Nucleus accumbens (tissue), 56 donors: ENCODE measurements at regions not wholly inside any gene's neighbourhood (a gene's known extent, or its start where the extent isn't known, plus 50 kb on each side); places are given as distances from the start of the nearest gene placed in this dataset.

Source experiments
- DNase-seq, 56 donors: peaks; one replicate each; lab custom pipeline; 2025; lab: John Stamatoyannopoulos, UW

DNA sequence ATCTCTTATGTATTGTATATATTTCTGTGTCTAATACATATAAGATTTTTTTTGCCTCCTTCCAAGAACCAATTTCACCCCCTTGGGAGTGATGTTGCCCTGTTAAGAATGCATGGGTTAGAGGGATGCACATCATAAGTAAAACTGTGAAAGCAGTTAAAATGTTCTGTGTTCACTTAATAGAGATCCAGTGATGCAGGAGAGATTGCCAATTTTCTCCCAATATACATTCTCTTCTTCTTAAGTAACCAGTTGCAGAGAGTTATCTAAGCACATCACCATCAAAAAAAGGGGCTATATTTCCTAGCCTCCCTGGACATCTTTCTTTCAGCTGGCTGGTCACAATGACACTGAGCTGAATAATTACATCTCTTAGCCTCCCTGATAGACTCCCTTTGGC lies 307.0 kb downstream of the OSTF1 start:
- no peak for DNase-seq

DNA sequence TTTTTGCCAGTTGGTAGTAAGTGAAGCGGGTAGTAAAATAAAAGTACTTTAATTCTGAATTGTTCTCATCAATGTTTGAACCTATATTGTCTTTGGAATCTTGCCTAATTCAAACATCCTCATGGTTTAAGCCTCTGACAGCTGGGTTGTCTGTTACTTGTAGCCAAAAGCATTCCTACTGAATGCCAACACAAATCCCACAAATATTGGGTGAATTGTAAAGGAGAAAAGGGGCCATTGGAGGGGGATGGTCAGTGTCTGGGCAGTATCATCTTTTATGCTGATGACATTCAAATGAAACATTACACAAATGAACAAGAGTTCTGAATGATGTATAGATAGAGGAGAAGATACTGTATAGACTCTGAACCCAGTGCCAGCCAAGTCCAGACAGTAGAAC lies 309.5 kb downstream of the OSTF1 start:
- DNase-seq: no peak

DNA sequence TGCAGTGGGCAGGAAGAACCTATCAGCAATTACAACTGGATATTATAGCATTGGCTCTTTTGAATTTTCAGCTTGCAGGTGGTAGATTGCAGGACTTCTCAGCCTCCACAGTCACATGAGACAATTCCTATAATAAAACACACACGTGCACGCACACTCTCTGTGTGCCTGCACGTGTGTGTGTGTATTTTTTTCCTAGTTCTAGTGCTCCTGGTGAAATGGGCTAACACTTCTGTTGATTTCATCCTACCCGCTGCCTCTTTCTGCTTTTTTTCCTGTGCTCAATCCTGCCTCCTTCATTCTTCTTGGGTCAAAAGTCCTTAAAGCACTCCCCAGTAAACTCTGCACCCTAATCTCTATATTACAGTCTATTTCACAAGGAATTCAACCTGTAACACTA lies 320.1 kb downstream of the OSTF1 start:
- no peak for DNase-seq

DNA sequence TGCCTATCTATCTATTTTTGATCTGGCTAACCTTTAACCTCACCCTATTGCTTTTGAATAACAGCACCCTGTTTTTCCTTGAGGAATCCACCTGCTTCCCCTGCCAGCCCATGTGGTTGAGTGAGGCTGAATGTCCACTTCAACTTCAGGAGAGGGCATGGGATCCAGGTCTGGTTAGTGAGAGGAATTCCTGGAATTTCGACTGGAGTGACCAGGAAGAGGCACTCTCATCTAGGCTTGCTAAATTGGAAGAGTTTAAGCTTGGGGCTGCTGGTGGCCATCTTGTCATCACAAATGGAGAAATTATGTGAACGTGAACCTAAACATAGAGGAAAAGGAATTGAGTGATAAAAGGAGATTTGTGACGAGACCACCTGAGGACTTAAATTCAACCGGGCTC lies 322.1 kb downstream of the OSTF1 start:
- no peak for DNase-seq

DNA sequence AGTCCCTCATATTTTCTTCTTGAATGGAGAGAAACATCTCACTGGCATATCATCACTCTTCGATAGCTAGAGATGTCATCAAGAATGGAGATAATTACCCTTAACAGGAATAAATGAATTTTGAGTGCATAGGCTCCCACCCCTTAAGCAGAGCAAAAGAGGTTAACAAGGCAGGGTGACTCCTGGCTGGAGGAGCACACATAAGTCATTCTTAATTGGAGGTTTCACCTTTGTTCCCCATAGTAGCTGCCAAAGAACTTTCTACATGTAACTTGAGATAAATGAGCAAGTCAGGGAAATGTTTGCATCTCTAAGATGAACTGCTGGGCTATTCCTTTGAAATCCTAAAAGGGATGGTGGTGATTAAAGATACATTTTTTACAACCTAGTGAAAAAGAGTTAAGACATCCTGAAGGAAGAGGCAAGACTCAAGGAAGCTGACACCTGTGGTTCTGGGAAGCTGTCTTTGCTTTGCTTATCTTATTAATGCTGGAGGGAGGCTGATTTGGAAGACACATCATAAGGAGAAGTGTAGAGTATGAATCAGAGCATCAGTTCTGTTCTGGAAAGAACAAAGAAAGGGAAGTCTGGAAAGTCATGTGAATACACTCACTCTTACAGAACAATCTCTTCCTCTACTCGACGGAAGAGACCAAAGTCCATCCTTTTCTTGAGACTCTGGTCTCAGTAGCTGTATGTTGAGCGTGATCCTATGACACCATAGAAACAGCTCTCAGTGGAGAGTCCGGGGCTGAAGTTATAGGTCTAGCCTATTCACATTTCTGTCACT lies 326.3 kb downstream of the OSTF1 start:
- no peak for DNase-seq

DNA sequence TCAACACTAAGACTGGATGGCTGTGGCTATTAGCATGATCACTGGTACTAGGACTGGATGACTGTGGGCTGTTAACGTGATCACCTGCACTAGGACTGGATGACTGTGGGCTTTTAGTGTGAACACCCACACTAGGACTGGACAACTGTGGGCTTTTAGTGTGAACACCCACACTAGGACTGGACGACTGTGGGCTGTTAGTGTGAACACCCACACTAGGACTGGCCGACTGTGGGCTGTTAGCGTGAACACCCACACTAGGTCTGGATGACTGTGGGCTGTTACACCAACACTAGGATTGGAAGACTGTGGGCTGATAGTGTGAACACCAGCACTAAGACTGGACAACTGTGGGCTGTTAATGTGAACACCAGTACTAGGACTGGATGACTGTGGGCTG lies 329.2 kb downstream of the OSTF1 start:
- no peak for DNase-seq

DNA sequence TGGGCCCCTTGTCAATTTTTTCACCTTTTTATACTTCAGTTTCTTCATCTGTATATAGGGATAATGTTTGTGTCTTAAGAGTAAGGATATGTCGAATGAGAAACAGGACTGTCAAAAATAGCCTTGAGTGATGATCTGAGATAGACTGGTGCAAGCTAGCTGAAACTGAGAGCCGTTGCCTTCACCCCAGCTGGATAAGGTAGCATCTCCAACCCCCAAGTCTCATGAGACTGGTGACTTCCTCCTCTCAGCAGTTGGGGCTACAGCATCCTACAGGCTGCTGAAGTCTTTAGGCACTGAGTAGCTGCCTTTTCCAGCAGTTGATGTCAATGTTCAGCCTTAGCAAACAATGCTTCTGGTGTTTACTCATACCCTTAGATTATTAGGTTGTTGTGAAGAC lies 330.2 kb downstream of the OSTF1 start:
- no peak for DNase-seq

DNA sequence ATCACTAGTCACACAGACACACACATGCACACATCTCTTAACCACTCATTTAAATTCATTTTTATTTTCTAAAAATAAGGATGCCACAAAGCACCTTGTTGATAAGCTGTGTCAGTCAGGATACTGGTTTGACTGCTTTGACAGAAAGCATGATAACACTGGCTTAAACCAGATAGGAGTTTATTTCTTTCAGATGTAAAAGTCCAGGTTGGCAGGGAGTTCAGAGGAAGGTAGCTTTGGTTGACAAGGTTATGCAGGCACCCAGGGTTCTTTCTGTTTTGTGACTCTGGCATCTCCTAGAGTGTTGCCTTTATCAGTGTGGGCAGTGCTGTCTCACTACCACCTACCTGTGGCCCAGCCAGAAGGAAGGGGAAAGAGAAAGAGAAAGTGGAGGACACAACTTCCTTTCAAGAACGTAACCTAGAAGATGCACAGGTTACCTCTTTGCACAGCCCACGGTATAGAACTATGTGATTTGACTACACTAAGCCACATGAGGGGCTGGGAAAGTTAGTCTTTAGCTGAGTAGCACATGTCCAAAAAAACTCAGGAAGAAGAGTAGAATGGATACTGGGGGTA lies 334.7 kb downstream of the OSTF1 start:
- no peak for DNase-seq

DNA sequence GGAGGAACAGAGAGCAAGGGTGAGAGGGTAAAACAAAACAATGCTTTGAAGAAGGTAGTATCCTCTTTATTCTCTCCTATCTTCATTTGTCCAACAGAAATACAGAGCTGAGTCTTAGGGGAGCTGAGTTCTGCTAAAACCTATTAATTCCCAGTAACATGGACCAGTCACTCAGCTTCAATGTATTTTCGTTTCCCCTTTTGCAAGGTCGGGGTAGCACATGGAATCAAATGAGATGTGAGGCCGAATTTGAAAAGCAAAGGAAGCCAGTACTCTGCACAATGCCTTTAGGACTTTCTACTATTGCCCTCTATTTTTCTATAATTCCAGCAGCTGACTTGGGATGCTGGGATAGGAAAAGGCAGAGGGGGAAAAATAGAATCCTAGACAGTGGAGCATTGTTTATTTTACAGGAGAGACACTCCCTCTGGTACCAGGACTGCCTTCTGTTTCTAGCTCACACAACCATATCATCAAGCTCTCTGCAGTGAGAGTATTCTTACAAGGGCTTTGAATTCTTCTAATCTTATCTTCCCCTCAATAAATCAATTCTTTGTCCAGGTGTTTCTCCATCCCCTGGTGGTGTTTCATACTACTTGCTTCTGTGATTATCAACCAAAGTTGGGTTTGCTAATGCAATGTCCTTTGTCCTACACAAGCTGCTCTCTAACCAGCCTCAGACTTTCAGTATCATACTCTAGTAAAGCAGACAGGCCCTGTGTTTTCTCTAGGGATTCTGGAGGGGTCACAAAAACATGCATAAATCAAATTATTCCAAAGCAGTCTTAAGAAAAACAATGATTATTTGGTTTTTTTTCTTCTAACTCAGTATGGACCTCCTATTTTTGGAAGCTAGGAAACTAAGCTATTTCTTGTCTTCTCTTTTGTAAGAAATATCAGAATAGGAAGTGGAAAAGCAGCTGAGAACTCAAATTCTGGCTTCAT lies 341.5 kb downstream of the OSTF1 start:
- DNase-seq: no peak

DNA sequence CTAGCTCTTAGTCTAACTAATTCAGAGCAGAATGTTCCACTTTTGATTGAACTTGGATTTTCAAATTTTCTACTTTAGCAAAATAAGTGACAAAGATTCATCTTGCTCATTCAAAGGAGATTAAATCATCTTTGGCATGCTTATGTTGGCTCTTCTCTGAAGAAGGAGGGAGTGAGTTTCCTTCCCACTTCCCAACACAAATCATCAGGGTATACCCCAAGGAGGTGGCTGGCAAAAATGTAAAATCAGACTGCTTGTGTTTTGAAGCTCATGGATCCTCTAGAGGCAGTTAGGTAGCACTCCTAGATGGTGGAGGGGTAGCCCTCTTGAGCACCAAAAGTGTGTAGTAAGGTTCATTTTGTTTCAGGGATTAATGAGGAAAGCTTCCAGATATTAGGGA lies 343.1 kb downstream of the OSTF1 start:
- no peak for DNase-seq

DNA sequence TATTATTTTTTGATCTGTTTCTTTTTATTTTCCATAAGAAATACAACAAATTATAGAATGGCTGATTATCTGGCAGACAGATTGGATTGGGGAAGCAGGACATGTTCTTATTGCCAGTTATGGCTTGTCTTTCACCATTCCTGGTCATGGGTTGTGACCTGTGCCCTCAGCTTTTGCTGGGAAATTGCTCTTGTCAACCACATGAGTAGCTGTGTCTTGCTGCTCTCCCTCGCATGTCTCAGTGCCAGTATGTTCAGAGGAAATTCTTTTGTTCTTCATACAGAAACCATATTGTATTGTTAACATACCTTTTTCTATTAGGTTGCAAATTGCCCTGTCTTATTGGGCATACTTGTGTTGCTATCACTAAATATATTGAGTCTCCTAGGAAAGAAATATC lies 344.1 kb downstream of the OSTF1 start:
- DNase-seq: no peak

DNA sequence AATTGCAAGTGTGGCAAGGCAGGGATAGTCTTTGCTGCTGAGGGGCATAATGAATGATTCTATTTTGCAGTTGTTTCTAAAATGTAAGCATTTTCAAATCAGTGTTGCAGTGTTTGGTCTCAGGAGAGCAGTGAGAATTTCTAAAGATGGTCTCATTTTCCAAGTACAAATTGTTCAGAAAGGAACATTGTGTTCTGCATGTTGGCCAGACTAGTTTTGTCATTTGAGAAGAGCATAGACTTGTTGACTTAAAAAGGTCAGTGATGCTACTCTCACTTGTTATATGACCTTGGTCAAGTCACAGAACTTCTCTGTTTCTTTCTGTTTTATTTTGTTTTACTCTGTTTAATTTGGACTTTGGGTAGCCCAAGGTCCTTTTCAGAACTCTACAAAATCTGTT lies 344.6 kb downstream of the OSTF1 start:
- DNase-seq: no peak

DNA sequence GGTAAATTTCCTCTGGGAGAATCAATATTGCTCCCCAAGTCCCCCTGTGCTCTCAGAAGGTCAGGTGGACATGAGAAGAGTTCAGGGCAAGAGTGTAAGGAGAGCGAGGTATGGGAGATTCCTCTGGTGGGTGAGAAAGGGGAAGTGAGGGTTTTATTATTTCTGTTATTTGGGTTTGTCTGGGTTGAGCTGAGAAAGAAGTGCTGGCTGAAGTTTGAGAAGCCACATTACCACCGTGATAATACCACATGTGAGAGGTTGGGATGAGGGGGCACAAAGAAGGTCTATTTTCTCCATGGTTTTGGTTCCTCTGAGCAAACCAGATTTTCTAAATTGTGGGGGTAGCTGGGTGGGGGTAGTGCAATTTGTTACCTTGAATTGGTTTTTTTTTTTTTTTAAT lies 350.4 kb downstream of the OSTF1 start:
- DNase-seq: no peak

DNA sequence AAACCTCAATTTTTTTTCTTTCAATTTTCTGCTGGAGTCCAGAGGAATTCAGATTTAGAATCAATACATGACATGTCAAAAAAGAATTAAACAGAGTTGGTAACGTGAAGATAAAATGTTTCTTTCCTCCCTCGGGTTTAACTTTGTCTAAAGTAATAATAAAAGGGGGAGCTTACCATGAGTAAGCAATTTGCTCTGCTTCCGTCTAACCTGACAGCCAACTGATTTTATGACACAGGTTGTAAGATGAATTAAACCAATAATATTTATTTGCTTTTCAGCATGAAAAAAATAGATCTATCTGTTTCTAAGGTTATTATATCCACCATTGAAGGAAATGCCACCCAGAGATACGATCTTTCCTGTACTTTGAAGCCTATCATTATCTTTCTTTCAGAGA lies 352.6 kb downstream of the OSTF1 start:
- no peak for DNase-seq

DNA sequence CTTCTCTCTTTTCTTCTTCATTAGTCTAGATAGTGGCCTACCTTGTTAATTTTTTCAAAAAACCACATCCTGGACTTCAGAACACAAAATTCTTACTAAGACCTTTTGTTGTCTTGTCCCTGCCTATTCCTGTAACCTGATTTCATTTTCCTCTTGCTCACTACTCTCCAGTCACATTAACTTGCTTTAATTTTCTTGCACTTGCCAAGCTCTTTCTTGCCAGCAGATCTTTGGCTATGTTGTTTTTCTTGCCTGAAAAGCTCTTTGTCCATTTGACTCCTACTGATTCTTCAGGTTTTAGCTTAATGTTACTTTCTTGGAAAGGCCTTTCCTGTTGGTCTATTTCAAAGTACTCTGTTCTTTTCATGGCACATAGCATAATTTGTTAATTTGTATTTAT lies 356.8 kb downstream of the OSTF1 start:
- no peak for DNase-seq

DNA sequence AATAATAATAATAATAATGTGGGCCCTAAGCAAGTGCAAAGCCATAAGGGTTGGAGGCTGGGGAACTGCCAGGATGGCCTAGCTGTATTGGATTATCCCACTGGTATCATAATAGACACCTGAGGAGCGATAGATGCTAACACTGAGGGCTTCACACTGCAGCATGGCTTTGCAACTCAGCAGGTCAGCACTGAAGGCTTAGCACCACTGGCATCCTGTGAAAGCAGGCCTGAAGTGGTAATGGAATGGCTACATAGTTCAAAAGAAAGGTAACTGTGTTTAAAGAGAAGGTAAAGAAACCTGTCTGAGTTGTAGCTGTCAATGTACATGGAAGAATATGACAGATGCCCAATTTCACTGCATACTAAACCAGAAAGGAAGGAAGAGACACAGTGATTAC lies 359.0 kb downstream of the OSTF1 start:
- DNase-seq: no peak

DNA sequence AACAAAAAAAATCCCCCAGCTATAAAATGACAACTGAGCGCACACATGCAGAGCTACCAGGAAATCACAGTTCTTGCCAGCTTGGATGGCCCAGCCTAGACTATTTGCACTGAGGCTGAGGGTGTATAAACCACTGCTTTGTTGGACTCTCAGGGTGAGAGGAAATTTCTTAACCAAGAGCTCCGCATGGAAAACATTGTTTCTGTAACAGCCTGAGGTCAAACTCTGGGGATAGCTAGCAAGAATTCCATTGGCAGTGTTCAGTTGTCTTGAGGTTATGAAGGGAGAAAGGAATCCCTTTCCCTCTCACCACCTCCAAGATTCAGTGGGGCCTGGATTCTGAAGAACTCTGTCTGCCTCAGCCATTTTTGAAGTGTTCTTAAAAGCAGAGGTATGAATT lies 360.0 kb downstream of the OSTF1 start:
- no peak for DNase-seq

DNA sequence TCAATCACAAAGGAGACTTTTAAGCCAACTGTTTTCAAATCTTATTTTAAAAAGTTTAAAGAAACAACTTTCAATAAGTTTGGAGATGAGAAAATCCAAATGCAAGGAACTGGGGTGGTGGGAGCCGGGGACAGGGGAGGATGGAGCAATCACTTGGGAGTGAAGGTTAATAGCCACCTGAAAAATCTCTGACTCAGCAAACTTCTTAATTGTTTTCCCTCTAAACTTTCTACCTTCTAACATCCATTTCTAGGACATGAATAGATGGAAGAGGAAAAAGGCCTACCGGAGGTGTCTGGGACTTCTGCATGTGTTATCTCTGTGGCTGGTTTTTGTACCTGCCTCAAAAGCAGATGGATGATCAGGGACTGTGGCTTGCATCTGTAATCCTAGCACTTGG lies 360.6 kb downstream of the OSTF1 start:
- no peak for DNase-seq

DNA sequence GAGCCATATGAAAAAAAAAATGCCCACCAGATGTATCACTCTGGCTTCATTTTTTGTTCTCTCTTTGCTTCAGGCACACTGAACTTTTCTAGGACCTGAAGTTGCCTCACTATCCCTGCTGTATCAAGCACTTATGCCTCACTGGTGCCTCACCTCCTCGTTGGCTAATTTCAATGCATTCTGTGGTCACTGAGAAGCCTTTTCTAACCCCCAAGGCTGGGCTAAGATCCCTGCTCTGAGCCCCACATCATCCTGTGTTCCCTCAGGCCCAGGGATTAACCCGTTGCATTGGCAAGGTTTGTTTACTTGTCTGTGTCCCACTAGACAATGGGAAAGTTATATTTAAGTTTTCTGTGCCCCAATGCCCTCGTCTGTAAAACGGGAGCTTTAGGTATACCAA lies 362.7 kb downstream of the OSTF1 start:
- DNase-seq: no peak

DNA sequence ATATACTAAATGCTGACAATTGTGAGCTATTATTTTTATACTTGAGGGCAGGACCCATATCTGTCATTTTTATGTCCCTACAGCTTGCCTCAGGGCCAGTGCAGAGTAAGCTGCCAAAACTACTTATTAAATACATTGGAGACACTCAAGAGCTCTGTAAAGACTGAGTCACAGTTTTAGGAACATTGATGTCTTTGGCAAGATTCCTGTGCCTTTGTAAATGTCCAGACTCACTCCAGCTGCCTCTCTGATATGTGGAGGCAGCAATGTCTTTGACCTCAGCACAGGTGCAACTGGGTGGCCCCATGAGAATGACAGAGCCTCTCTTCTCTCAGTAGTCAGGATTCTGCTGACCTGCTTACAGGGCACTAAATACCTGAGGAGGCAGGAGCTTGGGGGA lies 363.2 kb downstream of the OSTF1 start:
- no peak for DNase-seq

DNA sequence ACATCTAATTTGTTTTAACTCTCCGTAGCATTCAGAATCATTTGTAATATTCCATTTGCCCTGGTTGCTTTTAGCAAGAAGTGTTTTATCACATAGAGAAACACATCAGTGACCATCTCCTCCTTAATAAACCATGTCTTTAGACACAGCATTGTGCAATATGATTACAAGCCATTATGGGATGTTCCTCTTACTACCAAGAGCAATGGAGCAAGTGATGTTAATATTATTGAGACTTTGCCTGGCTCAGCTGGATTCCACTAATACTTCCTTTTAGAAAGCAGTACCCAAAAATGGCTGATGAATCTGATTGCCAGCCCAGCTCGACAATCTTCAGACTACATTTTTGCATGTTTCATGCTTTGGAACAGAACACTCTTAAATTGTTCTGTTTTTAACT lies 364.2 kb downstream of the OSTF1 start:
- no peak for DNase-seq

DNA sequence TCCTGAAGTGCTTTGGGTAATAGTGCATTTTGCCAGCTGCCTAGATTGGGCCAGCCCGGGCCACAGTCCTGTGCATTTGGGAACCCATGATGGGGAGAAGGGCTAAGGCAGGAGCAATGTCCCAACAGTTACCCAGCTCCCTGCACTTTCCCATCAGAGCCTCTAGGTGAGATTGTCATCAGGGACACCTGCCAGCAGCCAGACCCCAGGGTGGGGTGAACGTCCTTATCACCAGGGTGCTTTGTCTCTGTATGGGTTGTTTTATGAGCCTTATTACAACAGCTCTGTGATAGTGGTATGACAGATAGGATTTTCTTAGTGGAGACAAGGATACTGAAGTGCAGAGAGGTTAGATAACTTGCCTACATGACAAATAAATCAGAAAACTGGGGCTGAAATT lies 365.7 kb downstream of the OSTF1 start:
- DNase-seq: no peak
